ENCODE measurements at regions not wholly inside any gene's neighbourhood (a gene's known extent, or its start where the extent isn't known, plus 50 kb on each side); places are given as distances from the start of the nearest gene placed in this dataset.

- 75% methylated on average over 2 of the region's 2 CpGs for WGBS
- no peak for DNase-seq (ENCODE audit: low spot score in 2 of 2)
- no peaks in the 10 kb centered on the region for H3K27me3 ChIP-seq
- no peaks in the 10 kb centered on the region for H3K9me3 ChIP-seq
- no peak for TF ChIP-seq CTCF (IDR thresholded peaks at IDR 0.05)
- TF ChIP-seq EP300 (IDR thresholded peaks at IDR 0.05), result no peak
- no peak for TF ChIP-seq POLR2A (IDR thresholded peaks at IDR 0.05)
- no peak for TF ChIP-seq POLR2AphosphoS5 (IDR thresholded peaks at IDR 0.05)
- no peak overlapping the region for H3K27ac ChIP-seq
- H3K36me3 ChIP-seq, result no peaks in the 10 kb centered on the region
- H3K4me3 ChIP-seq, result no peak overlapping the region
- H3K4me1 ChIP-seq, result peaks cover 20% of the 10 kb centered on the region
These were observed 61.1 kb downstream of the PITPNM2 start for GRCh38 chr12:123089631-123090353.

- H3K9me3 ChIP-seq, result no peaks in the 10 kb centered on the region
- H3K4me1 ChIP-seq, result peaks cover 17% of the 10 kb centered on the region
- no peak for DNase-seq (ENCODE audit: low spot score in 2 of 2)
- H3K27me3 ChIP-seq, result no peaks in the 10 kb centered on the region
- no peak for TF ChIP-seq CTCF (IDR thresholded peaks at IDR 0.05)
- TF ChIP-seq POLR2A (IDR thresholded peaks at IDR 0.05), result no peak
- TF ChIP-seq POLR2AphosphoS5 (IDR thresholded peaks at IDR 0.05), result no peak
- TF ChIP-seq EP300 (IDR thresholded peaks at IDR 0.05), result no peak
- H3K27ac ChIP-seq, result no peak overlapping the region
- 93% methylated on average over 6 of the region's 6 CpGs for WGBS
- no peak overlapping the region for H3K4me3 ChIP-seq
- H3K36me3 ChIP-seq, result no peaks in the 10 kb centered on the region
These were observed 61.8 kb downstream of the PITPNM2 start for GRCh38 chr12:123089140-123089539.

GRCh38 chr12:123085730-123086487 lies 65.0 kb downstream of the PITPNM2 start:
- TF ChIP-seq POLR2A (IDR thresholded peaks at IDR 0.05) (no peak), CTCF (IDR thresholded peaks at IDR 0.05) (no peak), POLR2AphosphoS5 (IDR thresholded peaks at IDR 0.05) (no peak), EP300 (IDR thresholded peaks at IDR 0.05) (no peak)
- no peak overlapping the region for H3K4me3 ChIP-seq
- no peak overlapping the region for H3K27ac ChIP-seq
- peaks cover 17% of the 10 kb centered on the region for H3K4me1 ChIP-seq
- no peak for DNase-seq (ENCODE audit: low spot score in 2 of 2)
- no peaks in the 10 kb centered on the region for H3K36me3 ChIP-seq
- WGBS, result 51% methylated on average over 9 of the region's 10 CpGs
- no peaks in the 10 kb centered on the region for H3K9me3 ChIP-seq
- no peaks in the 10 kb centered on the region for H3K27me3 ChIP-seq

GRCh38 chr12:123085066-123085465 lies 65.8 kb downstream of the PITPNM2 start:
- 97% methylated on average over 5 of the region's 5 CpGs for WGBS
- no peak for TF ChIP-seq EP300 (IDR thresholded peaks at IDR 0.05)
- no peak for TF ChIP-seq POLR2A (IDR thresholded peaks at IDR 0.05)
- TF ChIP-seq CTCF (IDR thresholded peaks at IDR 0.05), result no peak

More at GRCh38 chr12:123085066-123085465, 65.8 kb downstream of the PITPNM2 start:
- H3K27me3 ChIP-seq, result no peaks in the 10 kb centered on the region
- peaks cover 17% of the 10 kb centered on the region for H3K4me1 ChIP-seq
- no peaks in the 10 kb centered on the region for H3K9me3 ChIP-seq
- DNase-seq (ENCODE audit: low spot score in 2 of 2), result no peak
- H3K4me3 ChIP-seq, result no peak overlapping the region
- no peaks in the 10 kb centered on the region for H3K36me3 ChIP-seq
- no peak overlapping the region for H3K27ac ChIP-seq
